GM19463 (cell line): ENCODE measurements at regions not wholly inside any gene's neighbourhood (a gene's known extent, or its start where the extent isn't known, plus 50 kb on each side); places are given as distances from the start of the nearest gene placed in this dataset.
"Not testable (repeated sequence)": the region's sequence is repeated elsewhere in the genome, so short reads cannot be mapped to it uniquely, and the experiment has no call there.

Experiments used
- ATAC-seq: cut with Tn5 transposase; IDR thresholded peaks from one replicate; pipeline ENCODE4 v1.9.1; 2021; ENCODE audit warnings: mild to moderate bottlenecking, moderate library complexity; ENCODE audit not compliant: unreplicated experiment

- ATAC-seq: no peak
These were observed 664.2 kb upstream of the CPEB2 start for GRCh38 chr4:14337892-14338584.

GRCh38 chr4:14338585-14339265 lies 663.6 kb upstream of the CPEB2 start:
- no peak for ATAC-seq

- ATAC-seq: no peak
These were observed 662.6 kb upstream of the CPEB2 start for GRCh38 chr4:14339715-14340114.

GRCh38 chr4:14340321-14340720 lies 662.0 kb upstream of the CPEB2 start:
- ATAC-seq: no peak

GRCh38 chr4:14343961-14344360 lies 658.3 kb upstream of the CPEB2 start:
- ATAC-seq: no peak

GRCh38 chr4:14345356-14345775 lies 656.9 kb upstream of the CPEB2 start:
- no peak for ATAC-seq

DNA sequence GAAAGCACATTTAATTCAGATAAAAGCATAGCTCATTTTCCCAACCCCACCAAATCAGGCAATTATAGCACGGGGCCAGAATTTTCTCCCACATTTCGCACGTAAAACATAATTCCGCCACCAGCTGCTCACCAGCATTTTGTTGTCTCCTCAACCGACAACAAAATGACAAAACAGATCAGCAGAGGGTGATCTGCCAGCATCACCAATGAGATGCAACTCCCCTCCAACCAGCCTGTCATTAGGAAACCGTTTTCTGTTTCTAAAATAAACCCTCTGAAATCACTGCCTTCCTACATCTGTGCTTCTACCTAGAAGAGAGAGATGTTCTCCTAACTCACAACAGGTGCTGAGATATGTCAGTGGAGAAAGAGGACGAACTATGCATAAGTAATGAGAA lies 654.8 kb upstream of the CPEB2 start:
- ATAC-seq: no peak

DNA sequence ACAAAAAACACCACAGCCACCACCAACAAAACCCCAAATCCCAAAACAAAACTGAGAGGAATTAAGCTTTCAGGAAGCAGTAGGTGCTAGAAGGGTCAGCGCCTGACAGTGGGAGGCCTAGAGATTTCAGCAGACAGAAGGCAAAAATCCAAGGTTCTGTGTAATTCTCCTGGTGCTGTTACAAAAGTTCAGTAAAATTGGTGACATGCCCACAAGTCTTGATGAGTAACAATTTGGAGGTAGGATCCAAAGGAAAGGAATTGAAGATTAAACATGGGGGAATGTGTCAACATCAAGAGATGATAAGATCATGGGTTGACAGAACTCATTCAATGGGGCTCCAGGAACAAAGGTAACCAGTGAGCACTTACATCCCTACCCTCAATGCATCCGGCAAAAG lies 653.8 kb upstream of the CPEB2 start:
- ATAC-seq: no peak

DNA sequence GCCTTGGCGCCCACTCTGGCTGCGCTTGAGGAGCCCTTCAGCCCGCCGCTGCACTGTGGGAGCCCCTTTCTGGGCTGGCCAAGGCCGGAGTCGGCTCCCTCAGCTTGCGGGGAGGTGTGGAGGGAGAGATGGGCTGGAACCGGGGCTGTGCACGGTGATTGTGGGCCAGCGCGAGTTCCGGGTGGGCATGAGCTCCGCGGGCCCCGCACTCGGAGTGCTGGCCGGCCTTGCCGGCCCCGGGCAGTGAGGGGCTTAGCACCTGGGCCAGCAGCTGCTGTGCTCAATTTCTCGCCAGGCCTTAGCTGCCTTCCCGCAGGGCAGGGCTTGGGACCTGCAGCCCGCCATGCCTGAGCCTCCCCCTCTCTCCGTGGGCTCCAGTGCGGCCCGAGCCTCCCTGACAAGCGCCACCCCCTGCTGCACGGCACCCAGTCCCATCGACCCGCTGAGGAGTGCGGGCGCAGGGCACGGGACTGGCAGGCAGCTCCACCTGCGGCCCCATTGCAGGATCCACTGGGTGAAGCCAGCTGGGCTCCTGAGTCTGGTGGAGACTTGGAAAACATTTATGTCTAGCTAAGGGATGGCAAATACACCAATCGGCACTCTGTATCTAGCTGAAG lies 643.6 kb upstream of the CPEB2 start:
- not testable (repeated sequence) for ATAC-seq

GRCh38 chr4:14359991-14360390 lies 642.3 kb upstream of the CPEB2 start:
- no peak for ATAC-seq

DNA sequence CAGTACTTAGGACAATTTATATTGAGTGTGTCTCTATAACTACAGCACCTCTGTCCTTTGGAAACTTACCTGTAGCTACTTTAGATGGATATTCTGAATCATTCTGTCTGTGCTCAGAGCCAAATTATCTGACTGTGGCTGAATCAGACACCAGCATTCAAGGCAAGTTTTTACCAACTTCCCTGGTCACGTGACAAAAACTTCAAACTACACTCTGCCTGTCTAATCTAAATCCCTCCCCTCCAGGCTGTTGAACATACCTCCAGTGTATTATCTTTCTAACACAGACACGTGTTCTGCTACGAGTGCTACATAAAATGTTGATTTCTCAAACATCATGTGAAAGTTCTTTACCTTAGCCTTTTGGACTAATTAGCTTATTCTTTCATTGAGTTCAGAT lies 641.2 kb upstream of the CPEB2 start:
- ATAC-seq: no peak

GRCh38 chr4:14362385-14362784 lies 639.9 kb upstream of the CPEB2 start:
- ATAC-seq: no peak

DNA sequence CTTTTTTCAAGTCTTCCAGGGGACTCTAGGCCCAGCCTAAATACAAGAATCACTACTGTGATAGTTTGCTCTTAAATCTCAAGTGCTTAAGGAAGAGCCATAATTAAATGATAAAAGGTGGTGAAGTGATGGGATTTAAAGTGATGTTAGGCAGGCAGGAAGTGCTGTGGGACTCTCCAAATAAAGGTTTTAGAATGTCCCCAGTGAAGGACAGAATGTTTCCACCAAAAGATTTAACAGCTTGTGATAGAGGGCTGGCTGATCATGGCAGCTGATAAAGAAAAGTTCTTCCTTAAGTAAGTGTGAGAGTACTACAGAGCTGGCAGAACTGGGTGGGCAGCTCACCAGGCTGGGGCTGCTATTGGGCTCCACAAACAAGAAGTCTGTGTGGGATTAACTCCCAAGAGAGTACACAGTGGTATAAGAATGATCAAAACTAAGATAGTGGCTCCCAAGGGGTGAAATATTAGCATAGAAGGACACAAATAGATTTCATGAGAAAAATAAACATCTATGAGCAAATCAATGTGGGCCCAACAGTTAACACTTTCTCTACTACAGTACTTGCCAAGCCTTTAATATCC lies 637.2 kb upstream of the CPEB2 start:
- ATAC-seq: no peak

- no peak for ATAC-seq
These were observed 633.9 kb upstream of the CPEB2 start for GRCh38 chr4:14368391-14368790.

DNA sequence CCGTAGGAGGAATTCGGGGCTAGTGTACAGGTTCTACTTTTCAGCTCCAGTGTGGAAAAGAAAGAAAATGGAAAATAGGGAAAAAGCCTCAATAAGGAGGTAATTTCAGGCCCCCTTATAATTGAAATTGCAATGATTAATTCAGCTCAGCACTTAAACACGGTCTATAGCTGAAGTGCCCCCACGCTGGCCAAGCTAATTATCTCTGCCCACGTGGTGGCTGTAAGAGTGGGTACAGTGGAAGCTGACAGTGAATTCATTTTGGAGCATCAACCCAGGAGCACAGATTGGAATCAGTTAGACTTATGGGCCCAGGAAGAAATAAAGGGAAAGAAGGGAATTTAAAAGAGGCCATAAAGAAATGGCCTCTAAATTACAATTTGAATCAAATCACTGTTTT lies 631.1 kb upstream of the CPEB2 start:
- no peak for ATAC-seq

DNA sequence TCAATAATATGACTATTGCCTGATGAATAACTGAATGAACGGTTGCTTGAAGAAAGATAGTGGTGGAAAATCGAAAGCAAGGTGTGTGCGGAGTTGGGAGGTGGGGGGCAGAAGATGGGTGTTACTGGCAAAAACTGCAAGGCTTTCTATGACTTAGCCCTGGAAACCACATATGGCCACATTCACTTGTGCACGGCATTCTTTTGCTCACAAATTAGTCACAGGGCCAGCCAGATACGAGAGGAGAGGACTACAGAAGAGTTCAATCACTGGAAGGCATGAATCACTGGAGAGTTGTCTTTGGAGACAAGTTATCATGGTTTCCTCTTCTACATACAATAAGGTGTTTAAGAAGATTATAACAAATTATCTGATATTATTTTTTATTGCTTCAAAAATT lies 626.5 kb upstream of the CPEB2 start:
- no peak for ATAC-seq

- ATAC-seq: no peak
These were observed 623.1 kb upstream of the CPEB2 start for GRCh38 chr4:14379183-14379582.

DNA sequence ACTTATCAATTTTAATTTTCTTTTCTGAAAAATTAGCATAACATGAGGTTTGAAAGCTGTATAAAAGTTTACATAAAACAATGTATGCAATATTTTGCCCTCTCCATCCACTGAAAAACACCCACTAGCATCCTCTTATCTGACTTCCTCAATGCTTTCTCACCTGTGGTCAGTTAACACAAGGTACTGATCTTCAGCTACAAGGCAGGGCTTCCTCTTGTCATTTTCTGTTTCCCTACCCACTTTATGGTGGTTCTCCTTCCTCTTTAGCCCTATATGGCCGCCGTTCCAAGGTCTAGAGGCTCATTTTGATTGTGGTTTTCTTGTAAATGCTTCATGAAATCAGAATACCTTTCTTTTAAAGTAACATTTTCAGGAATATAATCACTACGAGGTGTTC lies 618.6 kb upstream of the CPEB2 start:
- ATAC-seq: no peak

DNA sequence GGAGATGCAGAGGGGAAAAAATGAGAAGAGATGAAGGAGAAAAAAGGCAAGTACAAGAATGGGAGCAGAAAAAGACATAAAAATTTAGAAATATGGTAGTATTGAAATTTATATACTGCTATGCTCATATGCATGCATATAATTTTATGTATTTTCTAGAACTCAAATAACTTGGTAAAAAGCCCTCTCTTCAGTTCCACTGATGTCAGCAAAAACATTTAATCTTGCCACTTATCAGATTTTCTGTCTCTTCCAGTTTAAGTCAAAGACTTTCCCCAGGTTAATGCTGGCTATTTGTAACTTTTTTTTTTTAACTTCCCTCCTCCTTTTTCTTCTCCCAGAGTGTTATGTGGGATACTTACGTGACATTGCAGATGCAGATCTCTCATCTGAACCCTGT lies 617.5 kb upstream of the CPEB2 start:
- ATAC-seq: no peak

GRCh38 chr4:14386196-14386595 lies 616.1 kb upstream of the CPEB2 start:
- ATAC-seq: no peak

DNA sequence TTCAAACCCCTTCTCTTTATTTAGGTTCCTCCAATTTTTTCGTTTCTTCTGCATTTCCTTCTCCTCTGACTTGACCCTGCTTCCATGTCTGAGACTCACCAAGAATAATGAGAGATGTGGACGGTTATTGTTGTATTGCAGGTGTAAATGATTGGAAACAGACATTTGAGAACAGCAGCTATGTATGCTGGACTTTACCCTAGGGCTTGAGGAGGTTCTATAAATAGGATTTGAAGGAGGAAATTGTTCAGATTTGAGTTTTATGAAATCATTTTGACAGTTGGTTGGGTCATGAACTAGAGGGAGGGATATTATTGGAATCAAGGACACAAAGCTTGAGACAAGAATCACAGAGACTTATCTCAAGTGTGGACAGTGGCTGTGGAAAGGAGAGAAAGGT lies 614.6 kb upstream of the CPEB2 start:
- no peak for ATAC-seq

GRCh38 chr4:14392378-14392777 lies 609.9 kb upstream of the CPEB2 start:
- no peak for ATAC-seq
